ENCODE measurements at regions not wholly inside any gene's neighbourhood (a gene's known extent, or its start where the extent isn't known, plus 50 kb on each side); places are given as distances from the start of the nearest gene placed in this dataset.

GRCh38 chr6:4327841-4328240, 192.5 kb upstream of the ECI2 start:
- no peaks in the 10 kb centered on the region for H4K20me1 ChIP-seq (ENCODE audit: insufficient read depth, low read length)
- H3K36me3 ChIP-seq (replicated peaks; ENCODE audit: low read depth, low read length), result no peaks in the 10 kb centered on the region
- no peak overlapping the region for H3K4me2 ChIP-seq (ENCODE audit: low read length)
- no peak for TF ChIP-seq CTCF (IDR thresholded peaks at IDR 0.05; ENCODE audit: low read depth, low read length)
- H3K79me2 ChIP-seq (ENCODE audit: low read length), result no peaks in the 10 kb centered on the region
- H3K4me3 ChIP-seq (ENCODE audit: low read length), result no peak overlapping the region
- H3K9ac ChIP-seq (ENCODE audit: low read length), result no peak overlapping the region
- H3K27ac ChIP-seq (ENCODE audit: low read length), result no peak overlapping the region
- no peaks in the 10 kb centered on the region for H3K4me1 ChIP-seq (ENCODE audit: low read length)
- H3K27me3 ChIP-seq (ENCODE audit: low read depth, low read length), result no peaks in the 10 kb centered on the region
- H3K9me3 ChIP-seq (ENCODE audit: insufficient read depth, low read length), result no peaks in the 10 kb centered on the region
- H2AFZ ChIP-seq (ENCODE audit: low read depth, low read length), result no peak overlapping the region

- H3K36me3 ChIP-seq (replicated peaks; ENCODE audit: low read depth, low read length), result no peaks in the 10 kb centered on the region
- no peak overlapping the region for H3K4me2 ChIP-seq (ENCODE audit: low read length)
- no peak overlapping the region for H3K27ac ChIP-seq (ENCODE audit: low read length)
- no peak overlapping the region for H3K9ac ChIP-seq (ENCODE audit: low read length)
- H3K4me3 ChIP-seq (ENCODE audit: low read length), result no peak overlapping the region
- no peaks in the 10 kb centered on the region for H3K27me3 ChIP-seq (ENCODE audit: low read depth, low read length)
- H3K4me1 ChIP-seq (ENCODE audit: low read length), result peaks cover 5% of the 10 kb centered on the region
- no peak for TF ChIP-seq CTCF (IDR thresholded peaks at IDR 0.05; ENCODE audit: low read depth, low read length)
- TF ChIP-seq EZH2phosphoT487 (IDR thresholded peaks at IDR 0.05; ENCODE audit: low read depth), result no peak
- no peaks in the 10 kb centered on the region for H3K79me2 ChIP-seq (ENCODE audit: low read length)
- no peaks in the 10 kb centered on the region for H3K9me3 ChIP-seq (ENCODE audit: insufficient read depth, low read length)
- H4K20me1 ChIP-seq (ENCODE audit: insufficient read depth, low read length), result no peaks in the 10 kb centered on the region
- H2AFZ ChIP-seq (ENCODE audit: low read depth, low read length), result no peak overlapping the region
Observed at GRCh38 chr6:4324746-4325145, 189.4 kb upstream of the ECI2 start.

GRCh38 chr6:4323322-4323721, 187.9 kb upstream of the ECI2 start:
- H4K20me1 ChIP-seq (ENCODE audit: insufficient read depth, low read length), result no peaks in the 10 kb centered on the region
- peaks cover 19% of the 10 kb centered on the region for H3K4me1 ChIP-seq (ENCODE audit: low read length)
- no peaks in the 10 kb centered on the region for H3K9me3 ChIP-seq (ENCODE audit: insufficient read depth, low read length)
- no peaks in the 10 kb centered on the region for H3K79me2 ChIP-seq (ENCODE audit: low read length)
- H3K9ac ChIP-seq (ENCODE audit: low read length), result no peak overlapping the region
- no peaks in the 10 kb centered on the region for H3K36me3 ChIP-seq (replicated peaks; ENCODE audit: low read depth, low read length)
- H3K27ac ChIP-seq (ENCODE audit: low read length), result no peak overlapping the region
- no peak overlapping the region for H2AFZ ChIP-seq (ENCODE audit: low read depth, low read length)
- H3K4me3 ChIP-seq (ENCODE audit: low read length), result no peak overlapping the region
- no peaks in the 10 kb centered on the region for H3K27me3 ChIP-seq (ENCODE audit: low read depth, low read length)
- TF ChIP-seq EZH2phosphoT487 (IDR thresholded peaks at IDR 0.05; ENCODE audit: low read depth) (no peak), CTCF (IDR thresholded peaks at IDR 0.05; ENCODE audit: low read depth, low read length) (no peak)
- no peak overlapping the region for H3K4me2 ChIP-seq (ENCODE audit: low read length)

GRCh38 chr6:4322846-4323309, 187.5 kb upstream of the ECI2 start:
- no peak overlapping the region for H3K9ac ChIP-seq (ENCODE audit: low read length)
- no peaks in the 10 kb centered on the region for H3K36me3 ChIP-seq (replicated peaks; ENCODE audit: low read depth, low read length)
- H3K27ac ChIP-seq (ENCODE audit: low read length), result no peak overlapping the region
- no peak overlapping the region for H3K4me2 ChIP-seq (ENCODE audit: low read length)
- H4K20me1 ChIP-seq (ENCODE audit: insufficient read depth, low read length), result no peaks in the 10 kb centered on the region
- no peak overlapping the region for H2AFZ ChIP-seq (ENCODE audit: low read depth, low read length)
- H3K27me3 ChIP-seq (ENCODE audit: low read depth, low read length), result no peaks in the 10 kb centered on the region
- peaks cover 24% of the 10 kb centered on the region for H3K4me1 ChIP-seq (ENCODE audit: low read length)
- TF ChIP-seq CTCF (IDR thresholded peaks at IDR 0.05; ENCODE audit: low read depth, low read length) (no peak), EZH2phosphoT487 (IDR thresholded peaks at IDR 0.05; ENCODE audit: low read depth) (no peak)
- H3K4me3 ChIP-seq (ENCODE audit: low read length), result no peak overlapping the region
- no peaks in the 10 kb centered on the region for H3K9me3 ChIP-seq (ENCODE audit: insufficient read depth, low read length)
- no peaks in the 10 kb centered on the region for H3K79me2 ChIP-seq (ENCODE audit: low read length)
